HCT116 (cell line): ENCODE measurements at regions not wholly inside any gene's neighbourhood (a gene's known extent, or its start where the extent isn't known, plus 50 kb on each side); places are given as distances from the start of the nearest gene placed in this dataset.

Source experiments
- CEBPB ChIP-seq: IDR thresholded peaks from 2 replicates; pipeline ENCODE4 v1.6.1; 2012; ENCODE audit warnings: low read depth
- CTCF ChIP-seq, 3 experiments: fragments of 200-600 bp in 1 of 3; sonication (generic) in 1 of 3; IDR thresholded peaks in 2 of 3; conservative IDR thresholded peaks in 1 of 3; 2 replicates each; pipeline ENCODE4 v1.5.1; 2012 to 2017; ENCODE audit warnings: low read depth in 2 of 3, low read length in 2 of 3, antibody characterized with exemption in 1 of 3, borderline replicate concordance in 1 of 3, control low read depth in 1 of 3, mild to moderate bottlenecking in 1 of 3, mixed read lengths in 1 of 3, mixed run types in 1 of 3, moderate library complexity in 1 of 3; ENCODE audit not compliant: insufficient read depth in 1 of 3
- EZH2 ChIP-seq: fragments of 200-600 bp; sonication (generic); IDR thresholded peaks from 2 replicates; pipeline ENCODE4 v1.6.1; 2017; ENCODE audit warnings: antibody characterized with exemption, mixed run types
- EZH2phosphoT487 ChIP-seq: fragments of 200-600 bp; IDR thresholded peaks from 2 replicates; pipeline ENCODE4 v1.6.1; 2018; ENCODE audit warnings: antibody characterized with exemption, borderline replicate concordance
- JUND ChIP-seq: IDR thresholded peaks from 2 replicates; pipeline ENCODE4 v1.6.1; 2012
- POLR2A ChIP-seq: IDR thresholded peaks from 2 replicates; pipeline ENCODE4 v1.7.0; 2011; ENCODE audit warnings: borderline replicate concordance; ENCODE audit not compliant: insufficient read depth, insufficient read length; ENCODE audit errors: extremely low read depth
- POLR2AphosphoS5 ChIP-seq: IDR thresholded peaks from 2 replicates; pipeline ENCODE4 v1.6.1; 2011; ENCODE audit warnings: mild to moderate bottlenecking, low read depth, low read length, moderate library complexity
- RAD21 ChIP-seq: IDR thresholded peaks from 2 replicates; pipeline ENCODE4 v1.6.1; 2012; ENCODE audit warnings: low read depth, mild to moderate bottlenecking
- SRF ChIP-seq: IDR thresholded peaks from 2 replicates; pipeline ENCODE4 v1.6.1; 2012; ENCODE audit warnings: low read depth
- ZBTB33 ChIP-seq: IDR thresholded peaks from 2 replicates; pipeline ENCODE4 v1.6.1; 2011; ENCODE audit warnings: mild to moderate bottlenecking, low read length, moderate library complexity; ENCODE audit not compliant: insufficient replicate concordance; ENCODE audit errors: extremely low read depth
- ZNF274 ChIP-seq: fragments of 200-500 bp; sonication (Bioruptor generic); IDR thresholded peaks from 2 replicates; pipeline ENCODE4 v1.6.1; 2014; ENCODE audit warnings: mild to moderate bottlenecking, low read depth, low read length, inconsistent platforms

DNA sequence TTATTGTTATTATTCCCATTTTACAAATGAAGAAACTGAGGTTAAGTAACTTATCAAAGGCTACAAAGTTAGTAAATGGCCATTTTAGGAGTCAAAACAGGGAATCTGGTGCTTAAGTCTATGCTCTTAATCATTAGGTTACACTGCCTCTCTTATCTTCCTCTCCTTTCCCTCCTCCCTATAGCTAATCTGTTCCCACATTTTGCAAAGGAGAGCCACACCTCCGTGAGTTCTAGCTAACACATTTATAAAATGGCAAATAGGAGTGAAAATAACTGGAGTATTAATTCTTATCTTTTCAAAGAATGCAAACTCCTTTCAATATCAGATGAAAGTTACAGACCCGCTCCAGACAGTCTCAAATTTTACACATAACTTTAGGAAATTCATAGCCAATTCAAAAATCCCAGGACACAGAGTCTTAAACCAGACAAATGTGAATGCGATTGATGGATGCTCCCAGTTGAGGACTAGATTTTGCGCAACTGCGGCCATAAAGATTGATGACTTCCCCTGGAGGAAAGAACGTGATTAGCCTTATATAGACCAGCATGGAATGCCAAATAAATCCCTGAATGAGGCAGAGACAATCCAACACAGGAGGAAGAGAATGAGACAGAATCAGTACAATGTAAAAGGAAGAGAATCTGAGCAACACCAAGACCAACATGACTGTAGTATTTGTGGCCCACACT, 225.0 kb upstream of the ARID2 start:
- no peak for TF ChIP-seq CTCF (IDR thresholded peaks at IDR 0.05 in 2 of 3, conservative IDR thresholded peaks at IDR 0.05 in 1 of 3; ENCODE audit: borderline replicate concordance in 1 of 3, insufficient read depth in 1 of 3, low read depth in 2 of 3, low read length in 2 of 3)
- no peak for TF ChIP-seq SRF
- TF ChIP-seq ZBTB33 = no peak
- no peak for TF ChIP-seq EZH2
- no peak for TF ChIP-seq ZNF274
- TF ChIP-seq POLR2A = no peak
- no peak for TF ChIP-seq EZH2phosphoT487
- no peak for TF ChIP-seq CEBPB
- no peak for TF ChIP-seq RAD21
- no peak for TF ChIP-seq POLR2AphosphoS5
- no peak for TF ChIP-seq JUND
